T-helper 17 cell (primary cell): ENCODE measurements at regions not wholly inside any gene's neighbourhood (a gene's known extent, or its start where the extent isn't known, plus 50 kb on each side); places are given as distances from the start of the nearest gene placed in this dataset.

Source experiments
- ATAC-seq: fragments of 150-1000 bp; cut with Tn5 transposase; 2 replicates; pipeline ENCODE4 v1.10.0; 2021; ENCODE audit warnings: mild to moderate bottlenecking, moderate library complexity
- DNase-seq, 3 donors: peaks; one replicate each; pipeline versions ENCODE4 v3.0.0 to v3.0.0-alpha.2; 2020 to 2021
- H3K9me3 ChIP-seq: one replicate; pipeline ENCODE4 v1.7.0; 2013; ENCODE audit warnings: low read length, mild to moderate bottlenecking; ENCODE audit not compliant: control insufficient read depth, poor library complexity, severe bottlenecking
- H3K27ac Mint-ChIP-seq: one replicate; pipeline ENCODE4 v1.8.0; 2022; ENCODE audit warnings: mild to moderate bottlenecking, moderate library complexity, mixed read lengths
- H3K27me3 Mint-ChIP-seq: one replicate; pipeline ENCODE4 v1.8.0; 2022; ENCODE audit warnings: mixed read lengths
- H3K36me3 Mint-ChIP-seq: one replicate; pipeline ENCODE4 v1.8.0; 2022; ENCODE audit warnings: low read depth, mixed read lengths
- H3K4me1 Mint-ChIP-seq: one replicate; pipeline ENCODE4 v1.8.0; 2022; ENCODE audit warnings: mild to moderate bottlenecking, mixed read lengths
- H3K4me3 Mint-ChIP-seq: one replicate; pipeline ENCODE4 v1.8.0; 2022; ENCODE audit warnings: mild to moderate bottlenecking, moderate library complexity, mixed read lengths

GRCh38 chr13:57491318-57491717 is 140.2 kb upstream of the PCDH17 start:
- Mint-ChIP-seq H3K36me3 (no peaks in the 10 kb centered on the region), H3K27me3 (no peaks in the 10 kb centered on the region), H3K4me1 (no peaks in the 10 kb centered on the region), H3K27ac (no peak overlapping the region), H3K4me3 (no peak overlapping the region)
- ATAC-seq (no peak), DNase-seq (no peak)
- H3K9me3 ChIP-seq: no peaks in the 10 kb centered on the region

GRCh38 chr13:57507752-57508463 is 123.6 kb upstream of the PCDH17 start:
- Mint-ChIP-seq H3K4me3 (no peak overlapping the region), H3K4me1 (no peaks in the 10 kb centered on the region), H3K36me3 (no peaks in the 10 kb centered on the region), H3K27me3 (no peaks in the 10 kb centered on the region), H3K27ac (no peak overlapping the region)
- no peaks in the 10 kb centered on the region for H3K9me3 ChIP-seq
- ATAC-seq: no peak
- DNase-seq: no peak

- no peak for DNase-seq
- ATAC-seq: no peak
- Mint-ChIP-seq H3K27me3 (no peaks in the 10 kb centered on the region), H3K36me3 (no peaks in the 10 kb centered on the region), H3K4me3 (no peak overlapping the region), H3K27ac (no peak overlapping the region), H3K4me1 (no peaks in the 10 kb centered on the region)
- no peaks in the 10 kb centered on the region for H3K9me3 ChIP-seq
Observed at GRCh38 chr13:57511603-57512002, 119.9 kb upstream of the PCDH17 start.

GRCh38 chr13:57527114-57527735 is 104.3 kb upstream of the PCDH17 start:
- peaks cover 3% of the 10 kb centered on the region for H3K9me3 ChIP-seq
- Mint-ChIP-seq H3K27ac (no peak overlapping the region), H3K36me3 (no peaks in the 10 kb centered on the region), H3K4me1 (no peaks in the 10 kb centered on the region), H3K27me3 (no peaks in the 10 kb centered on the region), H3K4me3 (no peak overlapping the region)
- DNase-seq (no peak), ATAC-seq (no peak)

- H3K4me1 Mint-ChIP-seq: no peaks in the 10 kb centered on the region
- no peak overlapping the region for H3K4me3 Mint-ChIP-seq
- H3K36me3 Mint-ChIP-seq: no peaks in the 10 kb centered on the region
- no peak overlapping the region for H3K27ac Mint-ChIP-seq
- ATAC-seq (no peak), DNase-seq (no peak)
- H3K9me3 ChIP-seq: peaks cover 7% of the 10 kb centered on the region
- H3K27me3 Mint-ChIP-seq: no peaks in the 10 kb centered on the region
Observed at GRCh38 chr13:57531256-57531655, 100.3 kb upstream of the PCDH17 start.

GRCh38 chr13:57546942-57547341 is 84.6 kb upstream of the PCDH17 start:
- H3K4me1 Mint-ChIP-seq: no peaks in the 10 kb centered on the region
- no peaks in the 10 kb centered on the region for H3K27me3 Mint-ChIP-seq
- DNase-seq: no peak
- no peaks in the 10 kb centered on the region for H3K9me3 ChIP-seq
- no peak for ATAC-seq
- no peak overlapping the region for H3K4me3 Mint-ChIP-seq
- H3K36me3 Mint-ChIP-seq: no peaks in the 10 kb centered on the region
- no peak overlapping the region for H3K27ac Mint-ChIP-seq

GRCh38 chr13:57552437-57552836 is 79.1 kb upstream of the PCDH17 start:
- DNase-seq (no peak), ATAC-seq (no peak)
- no peak overlapping the region for H3K4me3 Mint-ChIP-seq
- H3K27ac Mint-ChIP-seq: no peak overlapping the region
- H3K4me1 Mint-ChIP-seq: no peaks in the 10 kb centered on the region
- no peaks in the 10 kb centered on the region for H3K27me3 Mint-ChIP-seq
- H3K9me3 ChIP-seq: no peaks in the 10 kb centered on the region
- H3K36me3 Mint-ChIP-seq: no peaks in the 10 kb centered on the region

- no peak overlapping the region for H3K27ac Mint-ChIP-seq
- ATAC-seq (no peak), DNase-seq (no peak)
- no peaks in the 10 kb centered on the region for H3K9me3 ChIP-seq
- H3K4me1 Mint-ChIP-seq: no peaks in the 10 kb centered on the region
- H3K4me3 Mint-ChIP-seq: no peak overlapping the region
- no peaks in the 10 kb centered on the region for H3K27me3 Mint-ChIP-seq
- no peaks in the 10 kb centered on the region for H3K36me3 Mint-ChIP-seq
Observed at GRCh38 chr13:57553932-57554331, 77.6 kb upstream of the PCDH17 start.

GRCh38 chr13:57558051-57558467 is 73.5 kb upstream of the PCDH17 start:
- Mint-ChIP-seq H3K4me1 (no peaks in the 10 kb centered on the region), H3K27ac (no peak overlapping the region), H3K4me3 (no peak overlapping the region), H3K36me3 (no peaks in the 10 kb centered on the region), H3K27me3 (no peaks in the 10 kb centered on the region)
- DNase-seq (no peak), ATAC-seq (no peak)
- H3K9me3 ChIP-seq: no peaks in the 10 kb centered on the region

- H3K4me1 Mint-ChIP-seq: no peaks in the 10 kb centered on the region
- no peak overlapping the region for H3K27ac Mint-ChIP-seq
- DNase-seq: no peak
- no peak overlapping the region for H3K4me3 Mint-ChIP-seq
- no peaks in the 10 kb centered on the region for H3K27me3 Mint-ChIP-seq
- H3K36me3 Mint-ChIP-seq: no peaks in the 10 kb centered on the region
- peaks cover 3% of the 10 kb centered on the region for H3K9me3 ChIP-seq
- ATAC-seq: no peak
Observed at GRCh38 chr13:57568865-57569264, 62.7 kb upstream of the PCDH17 start.

GRCh38 chr13:57569986-57570385 is 61.6 kb upstream of the PCDH17 start:
- Mint-ChIP-seq H3K36me3 (no peaks in the 10 kb centered on the region), H3K27ac (no peak overlapping the region), H3K4me1 (no peaks in the 10 kb centered on the region), H3K4me3 (no peak overlapping the region), H3K27me3 (no peaks in the 10 kb centered on the region)
- DNase-seq (no peak), ATAC-seq (no peak)
- no peaks in the 10 kb centered on the region for H3K9me3 ChIP-seq
